Adrenal gland (tissue), 5 donors: ENCODE measurements at regions not wholly inside any gene's neighbourhood (a gene's known extent, or its start where the extent isn't known, plus 50 kb on each side); places are given as distances from the start of the nearest gene placed in this dataset.

ENCODE experiments used
- POLR2A ChIP-seq, 2 donors: fragments of 450-650 bp; IDR thresholded peaks; one replicate each; pipeline ENCODE4 v1.6.1; 2017; ENCODE audit warnings: antibody characterized with exemption in 2 of 2, mild to moderate bottlenecking in 2 of 2, moderate library complexity in 1 of 2
- TF ChIP-seq, protein P1 (sequence below), 6 experiments: fragments of 450-650 bp in 4 of 6; fragments of 200-600 bp in 2 of 6; sonication (generic) in 1 of 6; IDR thresholded peaks; 1 replicate in 5 of 6; 2 replicates in 1 of 6; pipeline versions ENCODE4 v1.5.1 to v1.8.0; 2016 to 2021; ENCODE audit warnings: antibody characterized with exemption in 6 of 6, mild to moderate bottlenecking in 2 of 6, moderate library complexity in 1 of 6
- donor health status: DM: no; HTN: no; CAD: no.

DNA sequence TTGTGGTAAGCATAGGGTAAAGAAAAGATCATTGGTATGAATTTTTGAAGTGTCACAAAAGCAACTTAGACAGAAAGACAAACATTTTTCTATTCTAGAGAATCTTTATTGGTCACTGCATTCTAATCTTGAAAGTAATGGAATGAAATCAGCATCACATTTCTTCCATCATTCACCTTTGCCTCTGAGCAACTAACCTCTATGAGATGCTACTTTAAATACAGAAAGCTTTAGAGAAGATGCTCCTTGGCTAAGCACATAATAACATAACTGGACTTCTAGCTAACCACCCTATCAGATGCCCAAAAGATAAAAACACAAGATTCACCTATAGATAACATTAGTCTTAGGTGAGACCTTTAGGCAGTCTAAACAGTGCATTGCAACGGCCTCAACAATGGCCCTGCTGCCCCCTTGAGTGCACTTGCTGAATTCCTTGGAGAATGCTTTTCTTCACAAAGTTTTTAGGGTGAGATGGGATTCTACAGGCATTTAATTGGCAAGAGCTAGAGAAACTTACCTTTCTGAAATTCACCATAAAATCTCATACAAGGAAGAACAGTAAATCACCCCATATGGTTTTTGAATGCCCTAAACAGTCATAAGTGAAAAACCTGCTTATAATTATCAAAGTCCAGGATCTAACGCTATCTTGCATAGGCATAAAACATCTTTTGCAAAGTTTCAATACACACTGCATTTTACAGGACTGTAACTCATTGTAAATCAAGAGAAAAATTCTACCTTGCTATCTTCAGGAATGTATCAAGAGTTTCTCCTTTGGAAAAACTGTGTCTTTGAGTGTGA, 791.3 kb upstream of the CHAC2 start:
- TF ChIP-seq, protein P1, sequence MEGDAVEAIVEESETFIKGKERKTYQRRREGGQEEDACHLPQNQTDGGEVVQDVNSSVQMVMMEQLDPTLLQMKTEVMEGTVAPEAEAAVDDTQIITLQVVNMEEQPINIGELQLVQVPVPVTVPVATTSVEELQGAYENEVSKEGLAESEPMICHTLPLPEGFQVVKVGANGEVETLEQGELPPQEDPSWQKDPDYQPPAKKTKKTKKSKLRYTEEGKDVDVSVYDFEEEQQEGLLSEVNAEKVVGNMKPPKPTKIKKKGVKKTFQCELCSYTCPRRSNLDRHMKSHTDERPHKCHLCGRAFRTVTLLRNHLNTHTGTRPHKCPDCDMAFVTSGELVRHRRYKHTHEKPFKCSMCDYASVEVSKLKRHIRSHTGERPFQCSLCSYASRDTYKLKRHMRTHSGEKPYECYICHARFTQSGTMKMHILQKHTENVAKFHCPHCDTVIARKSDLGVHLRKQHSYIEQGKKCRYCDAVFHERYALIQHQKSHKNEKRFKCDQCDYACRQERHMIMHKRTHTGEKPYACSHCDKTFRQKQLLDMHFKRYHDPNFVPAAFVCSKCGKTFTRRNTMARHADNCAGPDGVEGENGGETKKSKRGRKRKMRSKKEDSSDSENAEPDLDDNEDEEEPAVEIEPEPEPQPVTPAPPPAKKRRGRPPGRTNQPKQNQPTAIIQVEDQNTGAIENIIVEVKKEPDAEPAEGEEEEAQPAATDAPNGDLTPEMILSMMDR (IDR thresholded peaks at IDR 0.05): peak in 2 of 6 experiments; percentile 19 to 21
- TF ChIP-seq POLR2A (IDR thresholded peaks at IDR 0.05): no peak
